Trophoblast cell (in vitro differentiated cells and primary cell): ENCODE measurements at regions not wholly inside any gene's neighbourhood (a gene's known extent, or its start where the extent isn't known, plus 50 kb on each side); places are given as distances from the start of the nearest gene placed in this dataset.

ENCODE experiments used
- DNase-seq, 2 donors: peaks; one replicate each; pipeline ENCODE4 v3.0.0-alpha.2; 2016
- H2AFZ ChIP-seq: 2 replicates; pipeline ENCODE4 v1.6.1; 2013; ENCODE audit warnings: low read length, moderate library complexity, mild to moderate bottlenecking; ENCODE audit not compliant: insufficient read depth, poor library complexity
- H2AK5ac ChIP-seq: 2 replicates; pipeline ENCODE4 v1.6.1; 2013; ENCODE audit warnings: mild to moderate bottlenecking, low read length
- H2BK120ac ChIP-seq: 2 replicates; pipeline ENCODE4 v1.6.1; 2013; ENCODE audit warnings: low read length, mild to moderate bottlenecking, moderate library complexity; ENCODE audit not compliant: insufficient read depth, poor library complexity
- H2BK12ac ChIP-seq: 2 replicates; pipeline ENCODE4 v1.6.1; 2013; ENCODE audit warnings: mild to moderate bottlenecking, low read length, moderate library complexity
- H2BK5ac ChIP-seq: 2 replicates; pipeline ENCODE4 v1.6.1; 2013; ENCODE audit warnings: low read length, low read depth, moderate library complexity, mild to moderate bottlenecking; ENCODE audit not compliant: poor library complexity
- H3K14ac ChIP-seq: 2 replicates; pipeline ENCODE4 v1.6.1; 2013; ENCODE audit warnings: mild to moderate bottlenecking, low read length
- H3K18ac ChIP-seq: 2 replicates; pipeline ENCODE4 v1.6.1; 2013; ENCODE audit warnings: mild to moderate bottlenecking, low read length
- H3K23ac ChIP-seq: 2 replicates; pipeline ENCODE4 v1.6.1; 2013; ENCODE audit warnings: low read length
- H3K27ac ChIP-seq: 2 replicates; pipeline ENCODE4 v1.5.1; 2013; ENCODE audit warnings: low read depth, mild to moderate bottlenecking, inconsistent platforms, low read length, moderate library complexity
- H3K27me3 ChIP-seq: 2 replicates; pipeline ENCODE4 v1.6.1; 2013; ENCODE audit warnings: inconsistent platforms, mild to moderate bottlenecking, low read length, moderate library complexity; ENCODE audit not compliant: insufficient read depth
- H3K36me3 ChIP-seq, 2 experiments: 1 replicate in 1 of 2; 2 replicates in 1 of 2; pipeline ENCODE4 v1.6.1; 2013; ENCODE audit warnings: low read length in 2 of 2, mild to moderate bottlenecking in 2 of 2, moderate library complexity in 1 of 2; ENCODE audit not compliant: insufficient read depth in 2 of 2, control insufficient read depth in 1 of 2
- H3K4ac ChIP-seq: 2 replicates; pipeline ENCODE4 v1.6.1; 2013; ENCODE audit warnings: low read depth, mild to moderate bottlenecking, low read length, moderate library complexity
- H3K4me1 ChIP-seq, 2 experiments: 1 replicate in 1 of 2; 2 replicates in 1 of 2; pipeline ENCODE4 v1.6.1; 2013; ENCODE audit warnings: low read length in 2 of 2, mild to moderate bottlenecking in 2 of 2, moderate library complexity in 1 of 2; ENCODE audit not compliant: insufficient read depth in 2 of 2, control insufficient read depth in 1 of 2
- H3K4me2 ChIP-seq: 2 replicates; pipeline ENCODE4 v1.6.1; 2013; ENCODE audit warnings: inconsistent platforms, mild to moderate bottlenecking, low read length, moderate library complexity
- H3K4me3 ChIP-seq: 2 replicates; pipeline ENCODE4 v1.5.1; 2013; ENCODE audit warnings: mild to moderate bottlenecking, low read depth, low read length, inconsistent platforms
- H3K79me1 ChIP-seq: one replicate; pipeline ENCODE4 v1.6.1; 2013; ENCODE audit warnings: low read length
- H3K79me2 ChIP-seq: 2 replicates; pipeline ENCODE4 v1.6.1; 2013; ENCODE audit warnings: low read length, mild to moderate bottlenecking; ENCODE audit not compliant: control insufficient read depth, insufficient read depth, poor library complexity
- H3K9ac ChIP-seq: 2 replicates; pipeline ENCODE4 v1.6.1; 2013; ENCODE audit warnings: mild to moderate bottlenecking, low read length
- H3K9me3 ChIP-seq: 2 replicates; pipeline ENCODE4 v1.6.1; 2013; ENCODE audit warnings: low read depth, mild to moderate bottlenecking, control low read depth, inconsistent platforms, low read length; ENCODE audit not compliant: insufficient read depth
- H4K12ac ChIP-seq: 2 replicates; pipeline ENCODE4 v1.6.1; 2013; ENCODE audit warnings: low read depth, mild to moderate bottlenecking, low read length, moderate library complexity
- H4K8ac ChIP-seq: 2 replicates; pipeline ENCODE4 v1.6.1; 2013; ENCODE audit warnings: low read depth, mild to moderate bottlenecking, low read length, moderate library complexity
- H4K91ac ChIP-seq: one replicate; pipeline ENCODE4 v1.6.1; 2013; ENCODE audit warnings: low read depth, mild to moderate bottlenecking, low read length, moderate library complexity
- WGBS: extraction: QIAGEN DNeasy Blood & Tissue Kit; methylation state at CpG from one replicate; pipeline ENCODE4 v1.1.7; 2013; ENCODE audit warnings: missing lambda C conversion rate; ENCODE audit not compliant: insufficient read length, insufficient coverage; ENCODE audit errors: extremely low coverage; 5-methylcytosine and 5-hydroxymethylcytosine counted together

- no peak overlapping the region for H3K4me3 ChIP-seq
- peak overlapping the region; percentile 7 for H2AK5ac ChIP-seq
- H3K18ac ChIP-seq, result no peak overlapping the region
- H4K91ac ChIP-seq, result peak overlapping the region; percentile 83
- H3K4me1 ChIP-seq, result peaks cover 10 to 16% of the 10 kb centered on the region in 2 experiments
- H3K79me1 ChIP-seq, result peaks cover 6% of the 10 kb centered on the region
- H3K27me3 ChIP-seq, result no peaks in the 10 kb centered on the region
- peak overlapping the region; percentile 42 for H2BK5ac ChIP-seq
- H2AFZ ChIP-seq, result peak overlapping the region; percentile 33
- H3K36me3 ChIP-seq, result no peaks in the 10 kb centered on the region
- H3K14ac ChIP-seq, result peak overlapping the region; percentile 38
- peak overlapping the region; percentile 2 for H4K12ac ChIP-seq
- WGBS, result no CpG with 5 or more reads among the region's 13 CpGs
- no peak overlapping the region for H3K9ac ChIP-seq
- no peaks in the 10 kb centered on the region for H3K9me3 ChIP-seq
- H3K79me2 ChIP-seq, result no peaks in the 10 kb centered on the region
- no peak overlapping the region for H3K4me2 ChIP-seq
- H2BK12ac ChIP-seq, result peak overlapping the region; percentile 39
- H2BK120ac ChIP-seq, result peak overlapping the region; percentile 67
- no peak for DNase-seq
- H3K27ac ChIP-seq, result peak overlapping the region; percentile 71
- no peak overlapping the region for H3K4ac ChIP-seq
- H4K8ac ChIP-seq, result peak overlapping the region; percentile 11
- H3K23ac ChIP-seq, result no peak overlapping the region
Observed at GRCh38 chr4:140238351-140239056, 84.5 kb upstream of the MAML3 start.

- peak overlapping the region; percentile 38 for H2BK5ac ChIP-seq
- peaks cover 10 to 16% of the 10 kb centered on the region in 2 experiments for H3K4me1 ChIP-seq
- DNase-seq, result peak; percentile 97 to 98
- no peak overlapping the region for H3K9ac ChIP-seq
- no peaks in the 10 kb centered on the region for H3K27me3 ChIP-seq
- H3K9me3 ChIP-seq, result no peaks in the 10 kb centered on the region
- no peak overlapping the region for H3K23ac ChIP-seq
- peak overlapping the region; percentile 40 for H2AFZ ChIP-seq
- H4K8ac ChIP-seq, result peak overlapping the region; percentile 60
- no peaks in the 10 kb centered on the region for H3K36me3 ChIP-seq
- no peaks in the 10 kb centered on the region for H3K79me2 ChIP-seq
- peak overlapping the region; percentile 59 for H3K4me2 ChIP-seq
- no peak overlapping the region for H2BK120ac ChIP-seq
- no peak overlapping the region for H3K4ac ChIP-seq
- peak overlapping the region; percentile 12 for H3K18ac ChIP-seq
- WGBS, result no CpG with 5 or more reads among the region's 16 CpGs
- H3K14ac ChIP-seq, result no peak overlapping the region
- H2BK12ac ChIP-seq, result no peak overlapping the region
- peaks cover 6% of the 10 kb centered on the region for H3K79me1 ChIP-seq
- H2AK5ac ChIP-seq, result no peak overlapping the region
- no peak overlapping the region for H3K4me3 ChIP-seq
- H3K27ac ChIP-seq, result peak overlapping the region; percentile 69
- H4K12ac ChIP-seq, result peak overlapping the region; percentile 27
- peak overlapping the region; percentile 16 for H4K91ac ChIP-seq
Observed at GRCh38 chr4:140237616-140238350, 83.8 kb upstream of the MAML3 start.

- H3K4ac ChIP-seq, result no peak overlapping the region
Observed at GRCh38 chr4:140236654-140237169, 82.7 kb upstream of the MAML3 start.

GRCh38 chr4:140234697-140235060 is 80.7 kb upstream of the MAML3 start:
- H3K23ac ChIP-seq, result no peak overlapping the region
- no peaks in the 10 kb centered on the region for H3K79me2 ChIP-seq
- H2AK5ac ChIP-seq, result no peak overlapping the region
- no peaks in the 10 kb centered on the region for H3K9me3 ChIP-seq
- H3K27me3 ChIP-seq, result no peaks in the 10 kb centered on the region
- H2BK12ac ChIP-seq, result no peak overlapping the region
- H3K4ac ChIP-seq, result no peak overlapping the region
- H3K36me3 ChIP-seq, result no peaks in the 10 kb centered on the region
- H3K4me2 ChIP-seq, result no peak overlapping the region
- no peak overlapping the region for H3K9ac ChIP-seq
- H3K4me1 ChIP-seq, result peaks cover 10 to 16% of the 10 kb centered on the region in 2 experiments
- H4K12ac ChIP-seq, result no peak overlapping the region
- no peak overlapping the region for H3K27ac ChIP-seq
- H3K14ac ChIP-seq, result no peak overlapping the region
- H3K79me1 ChIP-seq, result peaks cover 6% of the 10 kb centered on the region
- no peak overlapping the region for H3K18ac ChIP-seq
- no peak overlapping the region for H2AFZ ChIP-seq
- no CpG with 5 or more reads among the region's 3 CpGs for WGBS
- no peak overlapping the region for H3K4me3 ChIP-seq
- H4K91ac ChIP-seq, result no peak overlapping the region
- no peak for DNase-seq
- H2BK5ac ChIP-seq, result no peak overlapping the region
- no peak overlapping the region for H4K8ac ChIP-seq
- H2BK120ac ChIP-seq, result no peak overlapping the region

More at GRCh38 chr4:140236654-140237169, 82.7 kb upstream of the MAML3 start:
- Histone ChIP-seq H3K4me3 (no peak overlapping the region), H3K4me1 (peaks cover 10 to 16% of the 10 kb centered on the region in 2 experiments), H3K27ac (no peak overlapping the region), H4K12ac (no peak overlapping the region), H3K14ac (no peak overlapping the region), H2BK120ac (no peak overlapping the region), H3K18ac (no peak overlapping the region), H3K79me1 (peaks cover 6% of the 10 kb centered on the region), H4K8ac (no peak overlapping the region), H2BK12ac (no peak overlapping the region), H2AFZ (no peak overlapping the region), H3K36me3 (no peaks in the 10 kb centered on the region), H3K27me3 (no peaks in the 10 kb centered on the region), H3K79me2 (no peaks in the 10 kb centered on the region), H2AK5ac (no peak overlapping the region), H3K9ac (no peak overlapping the region), H4K91ac (peak overlapping the region; percentile 60), H3K23ac (no peak overlapping the region), H2BK5ac (no peak overlapping the region), H3K9me3 (no peaks in the 10 kb centered on the region), H3K4me2 (no peak overlapping the region)
- WGBS, result no CpG with 5 or more reads among the region's 9 CpGs
- DNase-seq, result no peak
